AG10803 (cell line): ENCODE measurements at regions not wholly inside any gene's neighbourhood (a gene's known extent, or its start where the extent isn't known, plus 50 kb on each side); places are given as distances from the start of the nearest gene placed in this dataset.

Experiments
- DNase-seq: peaks from one replicate; pipeline ENCODE4 v3.0.0; 2010; ENCODE audit warnings: low read depth
- H3K4me3 ChIP-seq: 2 replicates; pipeline ENCODE4 v1.5.1; 2011; ENCODE audit warnings: mild to moderate bottlenecking, low read length, control low read depth
- CTCF ChIP-seq: conservative IDR thresholded peaks from 2 replicates; pipeline ENCODE4 v1.5.1; 2011; ENCODE audit warnings: mild to moderate bottlenecking, low read length, control low read depth, inconsistent platforms

- H3K4me3 ChIP-seq: no peak overlapping the region
- TF ChIP-seq CTCF: no peak
- no peak for DNase-seq
Measured at GRCh38 chr6:150745896-150746295, 119.6 kb upstream of the MTHFD1L start.

GRCh38 chr6:150747155-150747554 is 118.3 kb upstream of the MTHFD1L start:
- no peak for DNase-seq
- no peak for TF ChIP-seq CTCF
- H3K4me3 ChIP-seq: no peak overlapping the region

- no peak for DNase-seq
- no peak overlapping the region for H3K4me3 ChIP-seq
- TF ChIP-seq CTCF: no peak
Measured at GRCh38 chr6:150749091-150749670, 116.3 kb upstream of the MTHFD1L start.

GRCh38 chr6:150751296-150751695 is 114.2 kb upstream of the MTHFD1L start:
- peak; percentile 83 for DNase-seq
- H3K4me3 ChIP-seq: no peak overlapping the region
- no peak for TF ChIP-seq CTCF

GRCh38 chr6:150752409-150752808 is 113.1 kb upstream of the MTHFD1L start:
- H3K4me3 ChIP-seq: no peak overlapping the region
- TF ChIP-seq CTCF: no peak
- no peak for DNase-seq

GRCh38 chr6:150753371-150754064 is 112.0 kb upstream of the MTHFD1L start:
- no peak for DNase-seq
- H3K4me3 ChIP-seq: no peak overlapping the region
- no peak for TF ChIP-seq CTCF

- TF ChIP-seq CTCF: no peak
- no peak overlapping the region for H3K4me3 ChIP-seq
- DNase-seq: no peak
Measured at GRCh38 chr6:150755042-150755441, 110.5 kb upstream of the MTHFD1L start.
